ENCODE measurements at regions not wholly inside any gene's neighbourhood (a gene's known extent, or its start where the extent isn't known, plus 50 kb on each side); places are given as distances from the start of the nearest gene placed in this dataset.

- H3K9me3 ChIP-seq (ENCODE audit: insufficient read depth, low read length) = no peaks in the 10 kb centered on the region
- no peak overlapping the region for H3K4me3 ChIP-seq (ENCODE audit: low read length)
- no peak overlapping the region for H3K4me2 ChIP-seq (ENCODE audit: low read length)
- H3K27ac ChIP-seq (ENCODE audit: low read length) = no peak overlapping the region
- no peak for TF ChIP-seq EZH2phosphoT487 (IDR thresholded peaks at IDR 0.05; ENCODE audit: low read depth)
- TF ChIP-seq CTCF (IDR thresholded peaks at IDR 0.05; ENCODE audit: low read depth, low read length) = no peak
- no peaks in the 10 kb centered on the region for H3K36me3 ChIP-seq (replicated peaks; ENCODE audit: low read depth, low read length)
- no peak overlapping the region for H3K9ac ChIP-seq (ENCODE audit: low read length)
- no peak overlapping the region for H2AFZ ChIP-seq (ENCODE audit: low read depth, low read length)
- no peaks in the 10 kb centered on the region for H3K79me2 ChIP-seq (ENCODE audit: low read length)
- no peaks in the 10 kb centered on the region for H3K4me1 ChIP-seq (ENCODE audit: low read length)
- peaks cover 40% of the 10 kb centered on the region for H3K27me3 ChIP-seq (ENCODE audit: low read depth, low read length)
- H4K20me1 ChIP-seq (ENCODE audit: insufficient read depth, low read length) = no peaks in the 10 kb centered on the region
Observed at GRCh38 chr11:131290185-131290584, 80.2 kb upstream of the NTM start.

- H3K4me1 ChIP-seq (ENCODE audit: low read length) = no peaks in the 10 kb centered on the region
- H3K27me3 ChIP-seq (ENCODE audit: low read depth, low read length) = peaks cover 58% of the 10 kb centered on the region
- H3K9ac ChIP-seq (ENCODE audit: low read length) = no peak overlapping the region
- no peak overlapping the region for H3K4me2 ChIP-seq (ENCODE audit: low read length)
- H2AFZ ChIP-seq (ENCODE audit: low read depth, low read length) = no peak overlapping the region
- H4K20me1 ChIP-seq (ENCODE audit: insufficient read depth, low read length) = no peaks in the 10 kb centered on the region
- no peak overlapping the region for H3K27ac ChIP-seq (ENCODE audit: low read length)
- H3K4me3 ChIP-seq (ENCODE audit: low read length) = no peak overlapping the region
- H3K79me2 ChIP-seq (ENCODE audit: low read length) = no peaks in the 10 kb centered on the region
- H3K9me3 ChIP-seq (ENCODE audit: insufficient read depth, low read length) = no peaks in the 10 kb centered on the region
- TF ChIP-seq EZH2phosphoT487 (IDR thresholded peaks at IDR 0.05; ENCODE audit: low read depth) = no peak
- no peak for TF ChIP-seq CTCF (IDR thresholded peaks at IDR 0.05; ENCODE audit: low read depth, low read length)
- H3K36me3 ChIP-seq (replicated peaks; ENCODE audit: low read depth, low read length) = no peaks in the 10 kb centered on the region
Observed at GRCh38 chr11:131295986-131296385, 74.4 kb upstream of the NTM start.

GRCh38 chr11:131297441-131297840 lies 73.0 kb upstream of the NTM start:
- H3K9me3 ChIP-seq (ENCODE audit: insufficient read depth, low read length) = no peaks in the 10 kb centered on the region
- H3K27me3 ChIP-seq (ENCODE audit: low read depth, low read length) = peaks cover 47% of the 10 kb centered on the region
- H3K27ac ChIP-seq (ENCODE audit: low read length) = no peak overlapping the region
- H2AFZ ChIP-seq (ENCODE audit: low read depth, low read length) = no peak overlapping the region
- H3K36me3 ChIP-seq (replicated peaks; ENCODE audit: low read depth, low read length) = no peaks in the 10 kb centered on the region
- TF ChIP-seq EZH2phosphoT487 (IDR thresholded peaks at IDR 0.05; ENCODE audit: low read depth) (no peak), CTCF (IDR thresholded peaks at IDR 0.05; ENCODE audit: low read depth, low read length) (no peak)
- H4K20me1 ChIP-seq (ENCODE audit: insufficient read depth, low read length) = no peaks in the 10 kb centered on the region
- no peak overlapping the region for H3K4me3 ChIP-seq (ENCODE audit: low read length)
- H3K9ac ChIP-seq (ENCODE audit: low read length) = no peak overlapping the region
- H3K4me2 ChIP-seq (ENCODE audit: low read length) = no peak overlapping the region
- no peaks in the 10 kb centered on the region for H3K4me1 ChIP-seq (ENCODE audit: low read length)
- no peaks in the 10 kb centered on the region for H3K79me2 ChIP-seq (ENCODE audit: low read length)

GRCh38 chr11:131299598-131300438 lies 70.6 kb upstream of the NTM start:
- no peak overlapping the region for H3K4me2 ChIP-seq (ENCODE audit: low read length)
- no peaks in the 10 kb centered on the region for H3K36me3 ChIP-seq (replicated peaks; ENCODE audit: low read depth, low read length)
- H3K9ac ChIP-seq (ENCODE audit: low read length) = no peak overlapping the region
- H3K27me3 ChIP-seq (ENCODE audit: low read depth, low read length) = peaks cover 32% of the 10 kb centered on the region
- H3K27ac ChIP-seq (ENCODE audit: low read length) = no peak overlapping the region
- TF ChIP-seq EZH2phosphoT487 (IDR thresholded peaks at IDR 0.05; ENCODE audit: low read depth) (no peak), CTCF (IDR thresholded peaks at IDR 0.05; ENCODE audit: low read depth, low read length) (no peak)
- no peaks in the 10 kb centered on the region for H3K9me3 ChIP-seq (ENCODE audit: insufficient read depth, low read length)
- H3K4me3 ChIP-seq (ENCODE audit: low read length) = no peak overlapping the region
- H3K79me2 ChIP-seq (ENCODE audit: low read length) = no peaks in the 10 kb centered on the region
- H3K4me1 ChIP-seq (ENCODE audit: low read length) = no peaks in the 10 kb centered on the region
- H4K20me1 ChIP-seq (ENCODE audit: insufficient read depth, low read length) = no peaks in the 10 kb centered on the region
- no peak overlapping the region for H2AFZ ChIP-seq (ENCODE audit: low read depth, low read length)

All from OCI-LY3 (cell line).